Testis (tissue), 2 donors: ENCODE measurements at regions not wholly inside any gene's neighbourhood (a gene's known extent, or its start where the extent isn't known, plus 50 kb on each side); places are given as distances from the start of the nearest gene placed in this dataset.

ENCODE experiments used
- DNase-seq: peaks from one replicate; pipeline ENCODE4 v3.0.0-alpha.2; 2019
- H3K27ac ChIP-seq, 2 donors: fragments of 200-600 bp; sonication (generic); one replicate each; pipeline ENCODE4 v1.5.1; 2019
- H3K27me3 ChIP-seq: fragments of 200-600 bp; sonication (generic); one replicate; pipeline ENCODE4 v1.5.1; 2019
- H3K36me3 ChIP-seq: fragments of 200-600 bp; sonication (generic); one replicate; pipeline ENCODE4 v1.5.1; 2017; ENCODE audit warnings: low read depth; ENCODE audit errors: missing control alignments
- H3K4me1 ChIP-seq: fragments of 200-600 bp; sonication (generic); one replicate; pipeline ENCODE4 v1.5.1; 2019
- H3K4me3 ChIP-seq, 2 donors: fragments of 200-600 bp; sonication (generic); one replicate each; pipeline ENCODE4 v1.5.1; 2017 to 2019
- H3K9me3 ChIP-seq: fragments of 200-600 bp; sonication (generic); one replicate; pipeline ENCODE4 v1.5.1; 2017
- POLR2A ChIP-seq: fragments of 450-650 bp; IDR thresholded peaks from one replicate; pipeline ENCODE4 v1.6.1; 2017; ENCODE audit warnings: antibody characterized with exemption, mild to moderate bottlenecking, moderate library complexity
- intact Hi-C: fragments of 100-400 bp; cut with DNase I; formaldehyde crosslinking; loops from one replicate; pipeline ENCODE4 v1.15.1; 2023; ENCODE audit warnings: low total_unique reads
- small RNA-seq, 2 donors: library from RNA; depleted of rRNA; stranded (forward); fragments of <200 nt; gene quantifications; one replicate each; pipeline ENCODE3, GENCODE V24; 2016
- TF ChIP-seq, protein P1 (sequence below), 3 experiments: fragments of 450-650 bp in 2 of 3; fragments of 200-600 bp in 1 of 3; sonication (generic) in 1 of 3; IDR thresholded peaks; one replicate each; pipeline ENCODE4 v1.5.1; 2016 to 2019; ENCODE audit warnings: antibody characterized with exemption in 3 of 3, mild to moderate bottlenecking in 2 of 3, moderate library complexity in 1 of 3

DNA sequence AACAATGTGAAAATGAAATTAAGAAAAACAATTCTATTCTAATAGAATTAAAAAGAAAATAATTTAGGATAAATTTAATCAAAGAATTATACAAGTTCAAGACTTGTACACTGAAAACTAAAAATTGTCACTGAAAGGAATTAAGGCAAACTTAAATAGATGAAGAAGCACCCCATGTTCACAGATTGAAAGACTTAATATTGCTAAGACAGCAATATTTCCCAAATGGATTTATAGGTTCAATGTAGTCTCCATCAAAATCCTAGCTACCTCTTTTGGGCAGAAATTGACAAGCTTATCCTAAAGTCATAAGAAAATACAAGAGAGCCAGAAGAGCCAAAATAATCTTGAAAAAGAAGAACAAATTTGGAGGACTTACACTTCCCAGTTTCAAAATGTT is 53.5 kb upstream of the UBE3A start:
- Histone ChIP-seq H3K9me3 (no peaks in the 10 kb centered on the region), H3K27ac (no peak overlapping the region), H3K4me1 (no peaks in the 10 kb centered on the region), H3K36me3 (no peaks in the 10 kb centered on the region), H3K4me3 (no peak overlapping the region), H3K27me3 (no peaks in the 10 kb centered on the region)
- TF ChIP-seq, protein P1, sequence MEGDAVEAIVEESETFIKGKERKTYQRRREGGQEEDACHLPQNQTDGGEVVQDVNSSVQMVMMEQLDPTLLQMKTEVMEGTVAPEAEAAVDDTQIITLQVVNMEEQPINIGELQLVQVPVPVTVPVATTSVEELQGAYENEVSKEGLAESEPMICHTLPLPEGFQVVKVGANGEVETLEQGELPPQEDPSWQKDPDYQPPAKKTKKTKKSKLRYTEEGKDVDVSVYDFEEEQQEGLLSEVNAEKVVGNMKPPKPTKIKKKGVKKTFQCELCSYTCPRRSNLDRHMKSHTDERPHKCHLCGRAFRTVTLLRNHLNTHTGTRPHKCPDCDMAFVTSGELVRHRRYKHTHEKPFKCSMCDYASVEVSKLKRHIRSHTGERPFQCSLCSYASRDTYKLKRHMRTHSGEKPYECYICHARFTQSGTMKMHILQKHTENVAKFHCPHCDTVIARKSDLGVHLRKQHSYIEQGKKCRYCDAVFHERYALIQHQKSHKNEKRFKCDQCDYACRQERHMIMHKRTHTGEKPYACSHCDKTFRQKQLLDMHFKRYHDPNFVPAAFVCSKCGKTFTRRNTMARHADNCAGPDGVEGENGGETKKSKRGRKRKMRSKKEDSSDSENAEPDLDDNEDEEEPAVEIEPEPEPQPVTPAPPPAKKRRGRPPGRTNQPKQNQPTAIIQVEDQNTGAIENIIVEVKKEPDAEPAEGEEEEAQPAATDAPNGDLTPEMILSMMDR (IDR thresholded peaks at IDR 0.05), result no peak
- no peak for TF ChIP-seq POLR2A
- no peak for DNase-seq
- intact Hi-C loops, result no loop called here

Small RNA genes in the stretch of these regions (small RNA-seq; reads per million reads assigned to genes)
- gene AC023449.1, result 0 reads per million in 2 donors
